CD8-positive, alpha-beta memory T cell (primary cell): ENCODE measurements at regions not wholly inside any gene's neighbourhood (a gene's known extent, or its start where the extent isn't known, plus 50 kb on each side); places are given as distances from the start of the nearest gene placed in this dataset.

ENCODE experiments used
- CTCF ChIA-PET: fragments of 350-600 bp; sonication (Branson Sonifier 250); formaldehyde crosslinking; loops from one replicate; lab custom pipeline; 2021; ENCODE audit warnings: antibody characterized with exemption; lab: Charles Lee
- POLR2A ChIA-PET: fragments of 350-600 bp; sonication (Branson Sonifier 250); formaldehyde crosslinking; loops from one replicate; lab custom pipeline; 2021; ENCODE audit warnings: antibody characterized with exemption; lab: Charles Lee
- DNase-seq, 5 donors: peaks; one replicate each; pipeline versions ENCODE4 v3.0.0 to v3.0.0-alpha.2; 2020 to 2022; ENCODE audit warnings: mixed read lengths in 1 of 5
- H3K27ac ChIP-seq: one replicate; pipeline ENCODE4 v1.7.0; 2013; ENCODE audit warnings: low read depth, mild to moderate bottlenecking, low read length, moderate library complexity
- H3K27me3 ChIP-seq: 2 replicates; pipeline ENCODE4 v1.7.0; 2013; ENCODE audit warnings: low read length, mild to moderate bottlenecking; ENCODE audit not compliant: insufficient read depth, poor library complexity, severe bottlenecking
- H3K36me3 ChIP-seq: 2 replicates; pipeline ENCODE4 v1.7.0; 2013; ENCODE audit warnings: mild to moderate bottlenecking, low read length, moderate library complexity; ENCODE audit not compliant: insufficient read depth
- H3K4me1 ChIP-seq: 2 replicates; pipeline ENCODE4 v1.7.0; 2013; ENCODE audit warnings: mild to moderate bottlenecking, low read length, moderate library complexity; ENCODE audit not compliant: insufficient read depth
- H3K4me3 ChIP-seq: 2 replicates; pipeline ENCODE4 v1.7.0; 2013; ENCODE audit warnings: mild to moderate bottlenecking, low read length
- H3K9me3 ChIP-seq: 2 replicates; pipeline ENCODE4 v1.7.0; 2013; ENCODE audit warnings: mild to moderate bottlenecking, low read length
- H3K27ac Mint-ChIP-seq, 8 donors: one replicate each; pipeline ENCODE4 v1.8.0; 2020 to 2021; ENCODE audit warnings: mixed read lengths in 8 of 8, mild to moderate bottlenecking in 6 of 8, inconsistent platforms in 3 of 8, moderate library complexity in 3 of 8
- H3K27me3 Mint-ChIP-seq, 2 donors: one replicate each; pipeline ENCODE4 v1.8.0; 2020 to 2021; ENCODE audit warnings: mixed read lengths in 2 of 2, mild to moderate bottlenecking in 1 of 2, moderate library complexity in 1 of 2
- H3K36me3 Mint-ChIP-seq, 3 donors: one replicate each; pipeline ENCODE4 v1.8.0; 2020 to 2021; ENCODE audit warnings: mixed read lengths in 3 of 3, inconsistent platforms in 1 of 3, mild to moderate bottlenecking in 1 of 3
- H3K4me1 Mint-ChIP-seq, 3 donors: one replicate each; pipeline ENCODE4 v1.8.0; 2020 to 2021; ENCODE audit warnings: mixed read lengths in 3 of 3, inconsistent platforms in 1 of 3, mild to moderate bottlenecking in 1 of 3
- H3K4me3 Mint-ChIP-seq, 7 donors: one replicate each; pipeline ENCODE4 v1.8.0; 2020 to 2021; ENCODE audit warnings: mixed read lengths in 7 of 7, mild to moderate bottlenecking in 6 of 7, moderate library complexity in 4 of 7, inconsistent platforms in 2 of 7
- H3K9me3 Mint-ChIP-seq, 5 donors: one replicate each; pipeline ENCODE4 v1.8.0; 2020 to 2022; ENCODE audit warnings: mixed read lengths in 5 of 5, mild to moderate bottlenecking in 3 of 5, moderate library complexity in 2 of 5, inconsistent platforms in 1 of 5

DNA sequence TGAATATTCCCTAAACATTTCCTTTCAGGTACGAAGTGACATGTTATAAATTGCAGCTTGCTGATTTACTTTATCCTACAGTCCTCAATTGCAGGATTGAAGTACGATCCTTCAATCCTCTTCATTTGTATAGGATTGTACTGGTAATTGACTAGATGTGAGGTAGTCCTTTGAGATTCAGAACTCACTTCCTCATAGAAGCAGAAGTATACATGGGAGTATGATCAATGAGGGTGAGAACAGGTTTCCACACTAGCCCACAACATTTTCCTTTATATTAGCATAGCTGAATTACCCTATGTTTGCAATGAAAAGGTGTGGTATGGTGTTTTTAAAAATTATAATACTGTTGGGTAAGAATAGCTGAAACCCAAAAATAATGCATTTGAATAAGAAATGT lies 160.0 kb upstream of the UMPS start:
- no peaks in the 10 kb centered on the region for H3K4me1 ChIP-seq
- Mint-ChIP-seq H3K9me3 (no peaks in the 10 kb centered on the region), H3K4me1 (no peaks in the 10 kb centered on the region), H3K36me3 (no peaks in the 10 kb centered on the region), H3K27ac (no peak overlapping the region), H3K27me3 (peaks cover 1 to 3% of the 10 kb centered on the region in 2 donors), H3K4me3 (no peak overlapping the region)
- ChIA-PET POLR2A (no interaction called here), CTCF (interaction anchor here (1.0 to 4.2 kb wide), 3 partner anchors 10 to 119 kb away, joined by 3 to 18 read pairs (median 13); no protein-coding TSS in a partner anchor)
- no peak for DNase-seq
- no peak overlapping the region for H3K4me3 ChIP-seq
- no peaks in the 10 kb centered on the region for H3K36me3 ChIP-seq
- H3K9me3 ChIP-seq = no peaks in the 10 kb centered on the region
- H3K27ac ChIP-seq = no peak overlapping the region
- no peaks in the 10 kb centered on the region for H3K27me3 ChIP-seq

DNA sequence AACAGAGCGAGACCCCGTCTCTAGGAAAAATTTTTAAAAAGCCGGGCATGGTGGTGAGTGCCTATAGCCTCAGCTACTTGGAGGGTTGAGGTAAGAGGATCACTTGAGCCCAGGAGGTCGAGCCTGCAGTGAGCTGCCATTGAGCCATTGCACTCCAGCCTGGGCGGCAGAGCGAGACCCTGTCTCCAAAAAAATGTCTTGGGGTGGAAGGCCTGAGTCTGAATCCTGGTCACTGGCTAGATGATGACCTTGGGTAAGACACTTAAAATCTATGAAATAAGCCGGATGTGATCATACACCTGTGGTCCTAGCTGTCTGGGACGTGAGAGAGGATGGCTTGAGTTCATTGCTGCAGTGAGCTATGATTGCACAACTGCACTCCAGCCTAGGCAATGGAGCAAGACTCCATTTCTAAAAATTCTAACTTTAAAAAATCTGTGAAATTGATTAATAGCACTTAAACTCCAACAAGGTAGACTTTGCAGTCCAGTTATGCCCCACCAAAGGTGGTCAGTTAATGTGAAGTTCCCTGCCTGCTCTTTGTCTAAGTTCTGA lies 157.3 kb upstream of the UMPS start:
- peaks cover 0 to 6% of the 10 kb centered on the region in 2 donors for H3K27me3 Mint-ChIP-seq
- H3K4me3 Mint-ChIP-seq = no peak overlapping the region
- H3K9me3 Mint-ChIP-seq = no peaks in the 10 kb centered on the region
- Histone ChIP-seq H3K27me3 (no peaks in the 10 kb centered on the region), H3K36me3 (no peaks in the 10 kb centered on the region), H3K4me1 (no peaks in the 10 kb centered on the region), H3K9me3 (no peaks in the 10 kb centered on the region), H3K4me3 (no peak overlapping the region), H3K27ac (no peak overlapping the region)
- no peak for DNase-seq
- ChIA-PET POLR2A (no interaction called here), CTCF (interaction anchor here (2.7 to 4.2 kb wide), 2 partner anchors 13 to 116 kb away, joined by 11 to 18 read pairs; no protein-coding TSS in a partner anchor)
- H3K27ac Mint-ChIP-seq = no peak overlapping the region
- H3K36me3 Mint-ChIP-seq = no peaks in the 10 kb centered on the region
- H3K4me1 Mint-ChIP-seq = no peaks in the 10 kb centered on the region

DNA sequence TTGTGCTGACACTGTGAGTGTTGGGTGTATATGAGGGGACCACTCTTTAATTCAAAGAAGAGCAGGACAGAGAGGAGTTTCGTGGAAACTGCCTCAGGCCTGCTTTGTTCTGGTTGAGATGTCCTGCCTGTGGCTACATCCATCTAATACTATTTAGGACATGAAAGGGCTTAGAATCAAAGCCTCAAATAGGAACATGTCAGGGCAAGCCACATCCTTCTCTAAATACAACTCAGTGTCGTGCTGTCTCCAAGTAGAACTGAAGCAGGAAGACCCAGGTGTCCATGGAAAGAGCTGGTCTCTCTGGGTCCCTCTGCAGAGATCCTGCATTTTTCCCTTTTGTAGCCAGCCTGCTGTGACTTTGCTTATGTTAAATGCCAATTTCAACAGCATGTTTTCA lies 156.2 kb upstream of the UMPS start:
- no peaks in the 10 kb centered on the region for H3K36me3 ChIP-seq
- ChIA-PET POLR2A (no interaction called here), CTCF (interaction anchor here (1.0 to 2.7 kb wide), 2 partner anchors 13 to 114 kb away, joined by 3 to 11 read pairs; no protein-coding TSS in a partner anchor)
- no peak overlapping the region for H3K4me3 ChIP-seq
- no peaks in the 10 kb centered on the region for H3K4me1 ChIP-seq
- Mint-ChIP-seq H3K27ac (no peak overlapping the region), H3K27me3 (peaks cover 0 to 9% of the 10 kb centered on the region in 2 donors), H3K4me1 (no peaks in the 10 kb centered on the region), H3K9me3 (no peaks in the 10 kb centered on the region), H3K36me3 (no peaks in the 10 kb centered on the region), H3K4me3 (no peak overlapping the region)
- H3K9me3 ChIP-seq = no peaks in the 10 kb centered on the region
- no peak overlapping the region for H3K27ac ChIP-seq
- no peak for DNase-seq
- H3K27me3 ChIP-seq = no peaks in the 10 kb centered on the region

DNA sequence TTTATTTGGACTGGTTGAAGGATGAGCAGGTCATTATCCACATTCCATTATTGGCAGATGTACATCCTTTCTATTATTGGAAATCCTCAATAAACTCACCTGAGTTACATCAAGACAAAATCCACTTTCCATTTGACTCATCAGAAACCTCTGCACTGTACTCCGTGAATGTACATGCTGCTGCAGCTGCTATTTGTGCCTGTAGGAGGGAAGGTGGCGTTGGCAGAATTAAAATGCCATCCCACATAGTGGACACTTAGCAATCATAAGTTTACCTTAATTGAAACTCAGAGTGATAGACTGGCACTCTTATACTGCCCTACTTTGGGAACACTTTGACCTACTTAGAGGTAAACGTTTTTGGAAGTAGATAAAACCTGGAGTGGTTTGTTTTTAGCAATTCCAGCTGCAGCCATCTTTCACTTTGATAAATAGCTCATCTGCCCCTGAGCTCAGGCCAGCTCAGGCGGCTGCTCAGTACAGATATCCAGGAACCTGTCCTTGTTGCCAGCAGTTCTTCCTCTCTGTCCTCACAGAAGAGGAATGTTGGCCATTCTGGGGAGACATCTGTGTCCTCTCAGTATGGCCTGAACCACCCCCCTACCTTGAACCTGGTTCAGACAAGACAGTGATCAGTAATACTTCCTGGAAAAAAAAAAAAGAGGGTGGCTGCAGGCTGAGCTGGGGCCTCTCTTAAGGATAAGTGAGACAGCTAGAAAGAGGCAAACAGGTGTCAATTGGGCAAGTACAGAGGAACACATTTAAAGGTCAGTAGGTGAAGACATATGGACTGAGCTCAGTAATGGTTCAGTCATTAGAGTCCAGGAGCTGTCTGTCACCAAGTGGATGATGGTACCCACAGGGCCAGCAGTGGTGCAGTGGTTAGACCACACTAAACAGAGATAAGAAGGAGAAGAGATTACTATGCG lies 153.4 kb upstream of the UMPS start:
- H3K4me1 ChIP-seq = no peaks in the 10 kb centered on the region
- CTCF ChIA-PET = interaction anchor here (1.2 kb wide), 1 partner anchor 17 kb away, joined by 7 read pairs; no protein-coding TSS in a partner anchor
- no peak overlapping the region for H3K4me3 Mint-ChIP-seq
- no peaks in the 10 kb centered on the region for H3K9me3 Mint-ChIP-seq
- H3K27ac Mint-ChIP-seq = no peak overlapping the region
- H3K27me3 Mint-ChIP-seq = peaks cover 0 to 21% of the 10 kb centered on the region in 2 donors
- no peaks in the 10 kb centered on the region for H3K4me1 Mint-ChIP-seq
- H3K9me3 ChIP-seq = no peaks in the 10 kb centered on the region
- H3K4me3 ChIP-seq = no peak overlapping the region
- POLR2A ChIA-PET = no interaction called here
- no peaks in the 10 kb centered on the region for H3K36me3 ChIP-seq
- no peak overlapping the region for H3K27ac ChIP-seq
- no peaks in the 10 kb centered on the region for H3K36me3 Mint-ChIP-seq
- no peak for DNase-seq
- no peaks in the 10 kb centered on the region for H3K27me3 ChIP-seq

DNA sequence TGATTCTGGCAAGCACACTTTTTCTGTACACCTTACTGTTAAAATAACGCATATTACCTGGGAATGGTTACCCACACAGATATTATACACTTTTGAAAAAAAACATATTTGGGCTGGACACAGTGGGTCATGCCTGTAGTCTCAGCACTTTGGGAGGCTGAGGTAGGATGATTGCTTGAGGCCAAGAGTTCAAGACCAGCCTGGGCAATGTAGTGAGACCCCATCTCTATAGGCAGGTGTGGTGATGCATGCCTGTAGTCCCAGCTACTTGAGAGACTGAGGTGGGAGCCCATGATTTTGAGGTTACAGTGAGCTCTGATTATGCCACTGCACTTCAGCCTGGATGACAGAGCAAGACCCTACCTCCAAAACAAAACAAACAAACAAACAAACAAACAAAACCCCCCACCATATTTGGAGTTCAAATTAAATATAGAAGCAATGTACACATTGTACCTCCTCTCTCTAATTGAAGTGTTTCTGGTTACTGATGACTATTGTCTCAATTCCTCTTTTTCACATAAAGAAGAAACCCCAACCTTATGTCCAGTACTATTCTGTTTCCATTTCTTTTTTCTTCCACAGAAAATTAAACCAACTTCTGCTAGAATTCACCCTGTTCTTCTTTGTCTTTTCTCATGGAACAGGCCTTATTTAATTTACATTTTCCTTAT lies 152.6 kb upstream of the UMPS start:
- CTCF ChIA-PET = interaction anchor here (1.2 kb wide), 1 partner anchor 18 kb away, joined by 7 read pairs; no protein-coding TSS in a partner anchor
- H3K27me3 Mint-ChIP-seq = peaks cover 2 to 27% of the 10 kb centered on the region in 2 donors
- POLR2A ChIA-PET = no interaction called here

DNA sequence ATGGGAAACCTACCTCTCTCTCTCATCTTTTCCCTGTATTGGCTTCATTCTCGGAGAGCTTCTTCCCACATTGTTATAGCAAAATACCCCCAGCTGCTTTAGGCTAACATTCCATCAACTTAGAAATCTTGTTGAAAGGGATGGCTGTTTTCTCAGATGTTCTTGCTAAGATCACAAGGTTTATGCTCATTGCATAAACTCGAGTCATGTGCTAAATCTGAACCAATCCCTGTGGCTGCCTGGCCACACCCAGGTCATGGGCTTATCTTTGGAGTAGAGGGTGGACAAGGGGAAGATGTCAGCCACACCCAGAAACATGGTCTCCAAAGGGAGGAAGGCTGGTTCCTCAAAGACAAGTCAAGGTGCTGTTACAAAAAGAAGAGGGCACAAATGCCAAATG lies 150.6 kb upstream of the UMPS start:
- Histone ChIP-seq H3K27me3 (no peaks in the 10 kb centered on the region), H3K4me3 (no peak overlapping the region), H3K27ac (no peak overlapping the region), H3K36me3 (no peaks in the 10 kb centered on the region), H3K9me3 (no peaks in the 10 kb centered on the region), H3K4me1 (no peaks in the 10 kb centered on the region)
- CTCF ChIA-PET = no interaction called here
- Mint-ChIP-seq H3K4me3 (no peak overlapping the region), H3K9me3 (no peaks in the 10 kb centered on the region), H3K4me1 (peaks cover 5 to 7% (median 5%) of the 10 kb centered on the region in 3 donors), H3K36me3 (no peaks in the 10 kb centered on the region), H3K27me3 (peaks cover 10 to 35% of the 10 kb centered on the region in 2 donors), H3K27ac (peak overlapping the region in 1 of 8 donors; percentile 63)
- no peak for DNase-seq
- POLR2A ChIA-PET = no interaction called here

More for the DNA sequence above, 152.6 kb upstream of the UMPS start:
- Histone ChIP-seq H3K9me3 (no peaks in the 10 kb centered on the region), H3K4me3 (no peak overlapping the region), H3K27ac (no peak overlapping the region), H3K27me3 (no peaks in the 10 kb centered on the region), H3K4me1 (no peaks in the 10 kb centered on the region), H3K36me3 (no peaks in the 10 kb centered on the region)
- Mint-ChIP-seq H3K4me1 (no peaks in the 10 kb centered on the region), H3K36me3 (no peaks in the 10 kb centered on the region), H3K9me3 (no peaks in the 10 kb centered on the region), H3K4me3 (no peak overlapping the region), H3K27ac (no peak overlapping the region)
- DNase-seq = no peak

DNA sequence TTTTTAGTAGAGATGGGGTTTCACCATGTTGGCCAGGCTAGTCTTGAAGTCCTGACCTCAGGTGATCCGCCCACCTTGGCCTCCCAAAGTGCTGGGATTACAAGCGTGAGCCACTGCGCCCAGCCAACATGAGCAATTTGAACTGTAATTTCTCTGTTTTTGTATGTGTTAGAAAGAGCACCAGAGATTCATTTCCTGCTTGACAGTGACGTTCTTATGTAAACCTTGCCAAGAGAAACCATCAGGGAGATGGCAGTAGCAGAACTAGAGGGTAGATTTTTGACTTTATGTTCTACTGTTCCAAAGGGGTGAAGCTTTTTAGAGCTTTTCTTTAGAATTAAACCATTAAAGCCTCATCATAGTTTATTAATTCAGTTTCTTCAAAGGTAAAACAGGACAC lies 148.1 kb upstream of the UMPS start:
- peaks cover 28 to 56% of the 10 kb centered on the region in 2 donors for H3K27me3 Mint-ChIP-seq

More for the DNA sequence above, 148.1 kb upstream of the UMPS start:
- Mint-ChIP-seq H3K4me1 (peaks cover 16 to 20% (median 19%) of the 10 kb centered on the region in 3 donors), H3K27ac (no peak overlapping the region), H3K4me3 (no peak overlapping the region), H3K9me3 (no peaks in the 10 kb centered on the region), H3K36me3 (no peaks in the 10 kb centered on the region)
- ChIA-PET POLR2A (no interaction called here), CTCF (no interaction called here)
- Histone ChIP-seq H3K27me3 (no peaks in the 10 kb centered on the region), H3K27ac (no peak overlapping the region), H3K36me3 (no peaks in the 10 kb centered on the region), H3K4me1 (no peaks in the 10 kb centered on the region), H3K9me3 (no peaks in the 10 kb centered on the region), H3K4me3 (no peak overlapping the region)
- no peak for DNase-seq
